Stimulated activated CD4-positive, alpha-beta T cell treated with anti-CD3 and anti-CD28 coated beads, Interleukin-1b, Interleukin-23, amount 100 ng/mL, for 4 hours (primary cell): ENCODE measurements at regions not wholly inside any gene's neighbourhood (a gene's known extent, or its start where the extent isn't known, plus 50 kb on each side); places are given as distances from the start of the nearest gene placed in this dataset.

Experiments
- DNase-seq, 2 donors: peaks; one replicate each; pipeline ENCODE4 v3.0.0-alpha.2; 2020; ENCODE audit warnings: low read depth in 2 of 2

DNA sequence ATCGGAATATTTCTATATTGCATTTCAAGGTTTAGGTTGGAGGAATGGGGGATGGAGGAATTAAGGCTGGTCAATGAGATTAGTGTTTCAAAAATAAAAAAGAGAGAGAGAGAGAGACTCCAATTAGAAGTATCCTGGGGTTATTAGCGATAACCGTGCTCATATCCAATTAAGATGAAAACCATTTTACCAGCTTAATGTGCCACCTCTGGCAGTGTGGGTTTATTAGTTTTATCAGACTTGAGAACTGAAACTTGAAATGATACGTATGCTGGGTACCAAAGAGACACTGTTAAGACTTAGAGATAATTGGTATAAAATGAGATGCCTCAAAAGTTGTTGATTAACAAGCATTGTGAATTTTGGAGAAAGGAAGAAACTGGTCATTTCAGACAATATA lies 251.5 kb upstream of the NR2F2 start:
- DNase-seq, result no peak

DNA sequence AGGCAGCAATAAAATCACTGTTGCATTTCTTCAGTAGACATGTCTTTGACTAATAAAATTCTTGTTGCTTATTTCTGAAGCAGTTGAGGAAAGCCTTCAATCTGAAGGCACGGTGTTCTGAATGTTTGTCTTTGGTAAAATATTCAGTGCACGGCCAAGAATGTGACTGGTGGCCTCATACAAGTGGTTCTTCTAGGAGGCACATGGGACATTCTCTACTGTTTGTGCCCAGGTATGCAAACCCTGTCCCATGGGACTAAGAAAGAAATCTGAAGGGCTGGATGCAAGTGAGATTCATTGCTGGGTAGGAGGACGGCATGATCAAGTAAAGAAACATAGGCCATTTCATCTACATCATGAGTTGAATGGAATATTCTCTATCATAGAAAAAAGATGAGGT lies 250.6 kb upstream of the NR2F2 start:
- no peak for DNase-seq

DNA sequence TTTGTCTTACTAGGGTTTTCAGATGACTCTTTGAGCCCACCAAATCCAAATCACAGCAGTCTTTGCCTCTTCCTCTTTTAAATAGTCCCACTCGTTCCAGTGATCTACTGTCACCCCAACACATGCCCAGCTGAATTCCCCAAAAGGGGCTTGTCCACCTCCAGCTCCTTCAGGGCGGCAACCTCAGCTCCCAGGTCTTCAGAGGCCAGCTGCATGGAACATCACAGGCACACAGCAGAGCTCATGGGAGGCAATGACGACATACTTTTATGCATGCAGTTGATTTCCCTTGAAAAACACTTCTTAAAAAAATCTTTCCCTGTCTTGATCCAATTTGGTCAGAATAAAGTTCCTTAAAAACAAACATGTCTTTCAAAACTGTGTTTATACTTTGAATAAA lies 244.3 kb upstream of the NR2F2 start:
- DNase-seq, result no peak

DNA sequence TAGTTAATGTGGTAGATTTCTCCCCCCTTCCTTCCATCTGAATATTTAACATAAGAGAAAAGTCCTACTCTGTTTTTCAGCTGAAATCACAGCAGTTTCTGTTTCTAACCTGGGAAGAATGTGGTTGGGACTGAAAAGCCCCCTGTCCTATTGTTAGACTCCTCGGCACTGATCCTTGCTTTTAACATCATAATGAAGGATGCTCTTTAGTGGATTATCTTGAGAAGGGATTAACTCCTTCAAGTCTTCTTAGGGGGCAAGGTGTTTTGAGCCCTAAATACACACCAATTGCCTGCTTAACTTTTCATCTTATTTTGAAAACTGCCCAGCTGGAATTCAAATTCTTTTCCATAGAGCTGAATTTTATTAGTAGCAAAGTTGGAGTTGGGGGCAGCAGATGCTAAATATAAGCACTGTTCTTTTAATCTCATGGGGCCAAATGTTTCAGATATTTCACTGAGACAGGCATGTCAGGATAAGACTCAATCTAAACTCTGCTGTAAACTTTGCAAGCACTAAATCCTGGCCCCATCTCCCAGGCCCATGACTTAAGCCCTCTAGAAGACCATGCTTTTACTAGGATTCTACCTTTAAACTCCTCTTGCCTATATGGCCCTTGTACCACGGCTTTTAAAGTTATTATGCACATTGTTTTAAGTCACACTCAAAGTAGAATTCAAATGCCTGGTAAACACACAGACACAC lies 243.2 kb upstream of the NR2F2 start:
- DNase-seq, result no peak

DNA sequence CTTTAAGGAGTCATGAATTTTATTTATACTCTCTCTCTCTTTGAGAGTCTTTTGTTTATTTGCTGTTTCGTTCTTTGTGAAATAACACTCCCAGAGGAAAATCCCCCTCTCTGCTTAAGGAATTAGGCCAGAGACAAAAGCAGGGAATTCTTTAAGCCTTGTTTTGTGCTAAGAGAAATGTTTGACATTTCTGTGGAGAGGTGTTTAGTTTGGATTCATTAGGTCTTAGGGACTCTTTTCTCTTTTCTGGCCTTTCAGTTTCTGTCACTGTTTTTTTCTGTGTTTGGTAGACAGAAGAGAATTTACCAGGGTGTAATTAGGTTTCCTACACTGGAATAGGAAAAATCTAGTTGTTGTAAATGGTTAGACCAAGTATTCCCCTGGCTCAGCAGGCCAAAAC lies 241.8 kb upstream of the NR2F2 start:
- no peak for DNase-seq

DNA sequence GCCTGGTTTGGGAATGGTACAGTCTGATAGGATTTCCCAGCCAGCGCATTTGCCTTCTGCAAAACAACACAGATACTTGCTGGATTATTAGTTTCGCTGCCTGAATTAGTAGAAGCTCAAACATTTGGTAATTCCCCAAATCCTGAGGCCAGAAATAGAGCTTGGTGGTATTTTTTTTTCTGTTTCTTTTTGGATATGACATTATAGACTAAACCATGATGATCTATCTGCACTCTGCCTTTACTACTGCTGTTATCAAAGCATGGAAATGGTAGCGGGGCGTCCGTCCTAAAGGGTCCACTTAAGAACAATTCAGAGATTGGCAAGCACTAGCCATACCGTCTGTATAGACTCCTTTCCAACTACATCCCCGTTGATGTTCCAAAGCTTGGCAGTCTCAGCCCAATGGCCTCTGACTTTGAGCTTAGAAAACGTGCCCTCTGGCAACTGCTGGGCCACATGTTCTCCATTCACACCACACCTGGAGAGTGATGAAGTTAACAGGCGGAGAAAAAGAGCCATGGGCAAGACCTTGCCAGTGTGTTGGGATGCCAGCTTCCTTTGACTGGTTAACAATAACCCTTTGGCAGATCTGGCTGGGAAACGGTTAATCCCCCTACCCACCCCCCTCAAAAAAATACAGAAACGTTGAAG lies 241.0 kb upstream of the NR2F2 start:
- no peak for DNase-seq

DNA sequence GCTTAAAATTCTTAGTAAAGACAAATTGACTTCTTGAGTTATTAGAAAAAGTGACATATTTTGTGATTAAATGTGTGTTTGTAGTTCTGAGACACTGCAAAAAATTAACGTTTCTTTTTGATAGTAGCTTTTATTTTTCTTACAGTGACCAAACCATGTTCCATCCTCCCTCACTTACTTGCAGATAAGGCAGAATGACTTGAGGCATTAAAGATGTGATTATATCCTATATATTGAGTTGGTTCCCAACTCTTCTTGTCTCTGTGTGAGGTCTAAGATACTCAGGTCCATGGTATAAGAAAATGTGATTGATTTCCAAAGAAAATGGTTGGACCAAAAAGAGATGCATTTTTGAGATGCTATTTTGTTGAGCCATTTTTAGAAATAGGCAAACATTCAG lies 238.3 kb upstream of the NR2F2 start:
- DNase-seq, result no peak

DNA sequence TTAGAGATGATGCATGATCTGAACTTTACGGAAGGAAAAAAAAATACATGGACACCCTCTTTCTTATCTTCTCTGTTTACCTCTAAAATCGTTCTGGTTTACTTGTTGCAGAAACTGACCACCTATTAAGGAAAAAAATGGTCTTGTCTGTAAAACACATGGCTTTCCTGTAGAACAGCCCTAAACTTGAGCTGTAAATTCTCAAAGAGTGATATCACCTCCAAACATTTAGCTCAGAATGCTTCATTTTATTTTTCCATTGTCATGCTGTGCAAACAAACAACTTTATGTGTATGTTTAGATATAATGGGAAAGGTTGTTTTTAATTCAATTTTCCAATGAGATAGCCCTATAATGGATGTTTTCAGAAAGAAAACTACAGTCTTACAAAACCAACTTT lies 237.4 kb upstream of the NR2F2 start:
- DNase-seq, result no peak

DNA sequence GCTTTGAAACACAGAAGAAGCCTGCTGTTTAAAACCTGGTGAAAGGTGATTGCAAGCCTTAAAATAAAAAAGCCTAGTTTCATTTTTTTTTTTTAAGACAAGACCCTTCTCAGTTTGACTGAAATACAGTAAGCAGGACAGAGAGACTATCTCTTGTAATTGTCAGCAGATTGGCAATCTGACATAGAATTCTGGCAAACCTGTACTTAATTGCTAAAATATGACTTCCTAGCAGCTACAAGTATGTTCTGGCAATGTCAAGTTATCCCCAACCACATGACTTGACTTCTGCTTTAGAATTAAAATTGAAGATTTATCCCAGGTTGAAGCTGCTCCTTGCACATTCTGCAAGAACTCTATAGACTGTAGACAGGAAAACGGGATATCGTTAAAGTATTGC lies 232.8 kb upstream of the NR2F2 start:
- DNase-seq, result no peak

DNA sequence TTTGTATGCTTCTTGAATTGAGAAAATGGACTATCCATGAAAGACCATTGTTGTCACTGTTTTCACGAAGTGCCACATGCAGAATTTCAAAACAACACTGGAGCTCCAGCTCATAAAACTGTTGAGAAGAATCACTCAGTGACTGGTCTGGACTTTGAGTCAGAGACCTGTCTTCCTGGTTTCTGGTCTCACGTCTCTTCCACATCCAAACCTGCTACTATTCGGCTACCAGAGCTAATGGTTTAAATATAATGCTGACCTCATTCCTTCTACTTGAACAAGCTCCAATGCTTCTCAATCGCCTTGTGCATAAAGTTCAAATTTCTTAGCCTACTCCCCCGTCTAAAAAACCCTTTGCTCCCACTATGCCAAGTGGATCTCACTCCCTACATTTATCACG lies 227.9 kb upstream of the NR2F2 start:
- DNase-seq, result no peak

DNA sequence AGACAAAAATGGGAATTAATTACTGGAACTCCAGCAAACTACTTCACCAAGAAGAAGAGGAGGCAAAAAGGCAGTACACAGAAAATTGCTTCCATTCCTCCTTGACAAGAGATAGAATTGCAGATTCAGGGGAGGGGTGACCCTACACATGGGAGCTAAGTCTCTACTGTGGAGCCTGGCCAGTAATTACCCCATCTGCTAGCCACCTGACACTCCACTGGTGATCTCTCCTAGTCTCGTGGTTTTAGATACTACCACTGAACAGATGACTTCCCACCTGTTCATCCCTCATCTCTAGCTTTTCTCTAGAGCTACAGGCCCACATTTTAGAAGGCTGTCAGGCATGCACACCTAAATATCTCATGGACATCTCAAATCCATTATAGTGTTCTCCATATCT lies 224.3 kb upstream of the NR2F2 start:
- no peak for DNase-seq

DNA sequence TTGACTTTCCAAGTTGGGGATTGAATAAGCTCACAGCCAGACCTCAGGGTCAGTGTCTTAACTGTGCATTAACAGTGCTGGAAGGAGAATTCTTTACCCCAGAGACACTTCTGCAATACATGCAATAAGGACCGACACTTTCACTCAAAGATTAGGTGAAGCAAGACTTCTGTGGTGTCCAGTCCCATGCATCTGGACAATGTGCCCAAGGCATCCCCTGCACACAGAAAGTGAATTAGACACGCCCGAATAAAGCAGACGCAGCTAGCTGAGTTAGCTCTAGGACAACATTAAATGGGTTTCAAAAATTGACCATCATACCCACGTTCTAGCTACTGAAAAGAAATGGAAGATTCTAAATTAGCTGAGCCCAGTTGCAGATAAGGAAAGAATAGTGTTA lies 223.9 kb upstream of the NR2F2 start:
- no peak for DNase-seq

DNA sequence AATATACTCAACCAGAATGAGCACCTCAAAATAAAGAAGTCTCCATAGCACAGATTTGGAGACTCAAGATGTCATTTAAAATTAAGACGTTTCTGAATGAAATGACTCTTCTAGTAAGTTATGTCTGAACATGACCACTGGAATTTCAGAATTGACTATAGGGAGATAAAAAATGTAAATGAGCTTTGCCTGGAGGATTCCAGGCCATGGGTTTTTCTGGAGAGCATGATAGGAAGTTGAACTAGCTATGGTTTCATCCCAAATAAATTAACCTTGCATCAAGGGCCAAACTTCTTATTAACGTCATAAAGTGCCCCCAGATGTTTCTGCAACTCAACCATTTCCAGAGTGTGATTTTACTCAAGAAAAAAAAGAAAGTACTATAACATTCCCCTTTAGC lies 222.6 kb upstream of the NR2F2 start:
- DNase-seq, result no peak

DNA sequence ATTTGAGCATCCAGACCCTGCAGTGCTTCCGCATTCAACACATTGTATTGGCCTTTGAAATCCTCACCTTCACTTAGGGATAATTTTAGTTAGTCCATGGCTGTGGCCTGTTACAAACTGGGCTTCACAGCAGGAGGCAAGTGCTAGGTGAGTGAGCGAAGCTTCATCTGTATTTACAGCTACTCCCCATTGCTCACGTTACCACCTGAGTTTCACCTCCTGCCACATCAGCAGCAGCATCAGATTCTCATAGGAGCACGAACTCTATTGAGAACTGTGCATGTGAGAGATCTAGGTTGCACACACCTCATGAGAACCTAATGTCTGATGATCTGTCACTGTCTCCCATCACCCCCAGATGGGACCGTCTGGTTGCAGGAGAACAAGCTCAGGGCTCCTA lies 222.1 kb upstream of the NR2F2 start:
- no peak for DNase-seq

DNA sequence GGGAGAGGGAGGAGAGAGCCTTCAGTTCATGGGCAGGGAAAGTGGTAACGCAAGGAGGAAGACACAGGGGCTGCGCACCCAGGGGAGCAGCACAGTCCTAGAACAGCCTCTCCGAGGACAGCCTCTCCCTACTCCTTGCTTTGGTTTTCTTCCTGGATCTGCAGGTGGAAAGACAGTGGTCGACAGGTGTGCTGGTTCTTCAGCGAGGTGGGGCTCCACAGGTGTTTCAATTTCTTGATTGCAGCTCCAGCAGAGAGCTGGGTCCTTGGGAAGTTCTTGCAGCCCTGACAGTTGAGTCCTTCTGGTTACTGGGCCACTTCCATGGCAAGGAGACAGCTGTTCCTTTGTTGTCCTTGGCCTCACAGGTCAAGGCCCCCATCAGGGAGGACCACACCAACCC lies 220.7 kb upstream of the NR2F2 start:
- no peak for DNase-seq

DNA sequence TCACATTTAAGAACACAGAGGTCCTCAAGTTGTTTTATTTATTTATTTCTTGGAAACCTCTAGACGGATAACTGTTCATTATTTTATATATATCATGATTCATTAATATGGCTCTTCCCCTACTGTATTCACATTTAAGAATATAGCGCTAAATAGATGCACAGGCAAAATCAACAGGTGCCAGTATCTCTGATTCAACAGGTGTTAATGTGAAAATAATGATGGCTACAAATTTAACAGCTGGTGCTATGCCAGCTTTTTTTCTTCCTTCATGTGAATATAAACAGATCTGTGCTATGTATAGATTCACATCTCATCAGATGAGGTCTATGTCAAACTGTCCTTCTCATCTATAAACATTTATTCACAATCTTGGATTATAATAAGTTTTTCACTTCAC lies 218.5 kb upstream of the NR2F2 start:
- DNase-seq, result no peak

DNA sequence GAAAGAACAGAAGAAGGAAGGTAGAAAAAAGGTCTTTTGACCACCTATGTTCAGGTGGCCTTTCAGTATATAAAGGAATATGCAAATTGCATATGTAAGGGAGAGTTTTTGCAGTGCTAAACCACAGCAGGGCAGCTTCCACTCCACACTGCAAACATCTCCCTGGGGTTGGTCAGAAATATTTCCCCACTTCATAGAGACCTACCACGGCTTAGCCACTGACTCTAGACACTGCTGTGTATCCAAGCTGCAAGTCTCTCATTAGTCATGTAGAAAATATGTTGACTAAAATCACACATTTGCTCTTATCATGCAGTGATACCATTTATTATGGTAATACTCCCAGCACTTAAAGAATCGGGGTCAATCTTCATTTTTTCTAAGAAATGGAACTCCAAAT lies 214.9 kb upstream of the NR2F2 start:
- DNase-seq, result no peak

DNA sequence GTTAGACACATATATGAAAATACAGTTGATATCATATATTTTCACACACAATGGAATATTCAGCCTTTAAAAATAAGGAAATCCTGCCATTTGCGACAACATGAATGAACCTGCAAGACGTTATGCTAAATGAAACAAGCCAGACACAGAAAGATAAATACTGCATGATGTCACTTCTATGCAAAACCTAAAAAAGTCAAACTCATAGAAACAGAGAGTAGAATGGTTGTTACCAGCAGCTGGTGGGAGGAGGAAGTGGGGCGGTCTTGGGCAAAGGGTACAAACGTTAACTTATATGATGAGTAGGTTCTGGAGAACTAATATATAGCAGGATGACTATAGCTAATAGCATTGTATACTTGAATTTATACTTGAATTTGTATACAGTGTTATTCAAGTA lies 213.2 kb upstream of the NR2F2 start:
- no peak for DNase-seq

DNA sequence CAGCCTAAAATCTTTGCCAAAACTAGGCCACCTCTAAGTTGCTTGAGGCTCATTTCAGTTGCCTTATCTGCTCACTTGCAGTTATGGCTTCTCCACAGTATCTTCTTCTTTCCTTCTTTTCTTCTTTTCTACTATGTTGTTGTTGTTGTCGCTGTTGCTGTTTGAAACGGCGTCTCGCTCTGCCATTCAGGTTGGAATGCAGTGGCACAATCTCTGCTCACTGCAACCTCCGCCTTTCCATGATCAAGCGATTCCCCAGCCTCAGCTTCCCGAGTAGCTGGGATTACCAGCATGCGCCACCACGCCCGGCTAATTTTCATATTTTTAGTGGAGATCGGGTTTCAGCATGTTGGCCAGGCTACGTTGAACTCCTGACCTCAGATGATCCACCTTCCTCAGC lies 210.8 kb upstream of the NR2F2 start:
- no peak for DNase-seq

DNA sequence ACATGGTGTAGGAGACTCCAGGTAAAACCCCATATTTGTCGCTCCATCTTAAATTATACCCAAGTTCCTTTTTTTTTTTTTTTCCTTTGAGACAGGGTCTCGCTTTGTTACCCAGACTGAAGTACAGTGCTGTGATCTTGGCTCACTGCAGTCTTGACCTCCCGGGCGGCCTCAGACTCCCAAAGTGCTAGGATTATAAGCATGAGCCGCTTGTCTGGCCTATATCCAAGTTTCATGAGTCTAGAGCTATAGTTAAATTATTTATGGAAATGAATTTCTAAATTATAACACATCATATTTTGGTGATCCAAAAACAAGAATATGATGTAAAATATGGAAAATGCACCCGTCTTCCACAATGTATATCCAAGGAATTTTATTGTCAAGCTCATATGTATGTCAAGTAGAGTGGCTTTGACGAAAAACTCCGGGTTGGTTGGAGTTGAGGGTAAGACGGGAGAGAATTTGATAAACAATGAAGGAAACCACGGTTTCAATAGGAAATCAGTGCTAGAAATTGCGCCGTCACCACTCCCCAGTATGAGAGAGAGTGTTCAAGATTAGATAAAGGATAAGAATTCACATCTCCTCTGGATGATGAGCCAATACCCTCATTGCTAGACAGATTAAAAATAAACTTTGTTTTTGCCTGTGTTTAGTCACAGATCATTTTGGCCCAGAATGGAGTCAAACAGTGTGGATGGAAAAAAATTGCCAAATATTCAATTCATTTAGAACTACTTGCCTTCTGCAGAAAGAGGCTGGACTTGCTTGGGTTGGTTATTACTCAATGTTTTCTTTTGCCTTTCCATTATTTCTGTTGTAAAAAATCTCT lies 209.2 kb upstream of the NR2F2 start:
- DNase-seq, result no peak

DNA sequence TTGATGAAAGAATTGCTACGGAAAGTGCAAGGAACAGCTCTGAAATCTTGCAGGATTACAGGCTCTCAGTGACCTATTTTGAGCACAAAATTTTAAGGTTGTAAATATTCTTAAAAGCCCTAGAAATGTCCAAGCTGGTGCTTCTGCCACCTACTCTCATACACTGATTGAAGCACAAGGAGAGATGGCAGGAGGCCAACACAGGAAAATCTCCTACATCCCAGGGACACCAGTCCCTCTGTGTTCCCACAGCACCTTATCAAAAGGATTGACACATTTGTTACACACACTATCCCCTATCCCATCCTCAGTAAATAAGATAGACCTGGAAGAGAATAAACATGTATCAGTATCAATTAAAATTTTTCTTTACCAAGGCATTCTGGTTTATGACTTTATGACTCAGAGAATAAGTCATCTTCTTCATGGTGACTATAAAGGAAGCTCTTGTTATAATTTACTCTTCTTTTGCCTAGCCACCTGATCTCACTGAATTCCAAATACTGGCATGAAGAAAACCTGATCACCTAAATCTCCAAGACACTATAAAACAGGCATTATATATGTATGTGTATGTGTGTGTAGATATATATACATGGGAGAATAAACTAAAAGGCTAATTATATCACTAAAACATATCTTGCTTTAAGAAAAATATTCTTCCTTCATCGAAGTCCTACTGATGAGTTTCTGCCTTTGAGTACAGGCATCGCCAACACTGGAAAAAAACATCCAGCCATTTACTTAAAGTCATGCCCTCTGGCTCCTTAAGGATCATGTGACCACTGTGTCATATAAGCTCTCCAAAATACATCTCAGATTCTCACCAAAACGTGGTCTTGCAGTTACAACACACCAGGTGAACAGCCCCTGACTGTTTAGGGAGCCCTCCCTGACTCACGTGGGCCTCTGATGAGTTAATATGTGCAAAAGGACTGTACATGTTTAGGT lies 208.1 kb upstream of the NR2F2 start:
- DNase-seq, result no peak

DNA sequence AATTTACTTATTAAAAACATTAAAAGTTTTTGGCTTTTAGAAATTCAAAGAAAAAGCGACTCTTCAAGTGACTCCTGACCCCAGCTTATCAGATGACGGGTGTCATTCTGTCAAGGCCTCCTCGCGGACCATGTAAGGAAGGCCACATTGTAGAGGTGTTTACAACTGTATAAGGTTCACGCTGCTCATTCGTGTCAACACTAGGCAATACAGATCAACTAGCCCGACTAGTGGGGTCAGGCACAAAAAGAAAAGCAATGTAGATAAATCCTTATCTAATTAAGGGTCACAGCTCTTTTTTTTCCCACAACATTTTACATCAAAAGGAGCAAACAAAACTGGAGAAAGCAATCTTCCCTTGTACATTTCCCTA lies 207.5 kb upstream of the NR2F2 start:
- DNase-seq, result no peak
